ENCODE measurements at regions not wholly inside any gene's neighbourhood (a gene's known extent, or its start where the extent isn't known, plus 50 kb on each side); places are given as distances from the start of the nearest gene placed in this dataset.
"Not testable (repeated sequence)": the region's sequence is repeated elsewhere in the genome, so short reads cannot be mapped to it uniquely, and the experiment has no call there.

GRCh38 chr12:87406926-87407325, 622.3 kb downstream of the C12orf50 start:
- no peak for FAIRE-seq

DNA sequence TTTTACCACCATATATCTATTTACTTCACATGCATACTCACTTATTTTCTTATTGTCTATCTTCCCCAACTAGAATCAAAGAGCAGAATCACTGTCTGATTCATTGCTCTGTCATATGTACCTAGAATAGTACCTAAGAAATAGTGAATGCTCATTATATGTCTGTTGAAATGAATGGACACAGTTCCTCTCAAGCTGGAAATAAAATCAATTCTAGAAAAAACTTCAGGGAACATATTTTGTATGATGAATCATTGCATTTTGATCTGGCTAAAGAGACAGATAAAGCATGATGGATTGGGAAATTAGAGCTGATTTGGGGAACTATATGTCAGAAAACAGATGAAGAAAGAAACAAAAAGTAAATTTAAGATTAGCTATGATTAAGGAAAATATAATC, 623.3 kb downstream of the C12orf50 start:
- no peak for FAIRE-seq

DNA sequence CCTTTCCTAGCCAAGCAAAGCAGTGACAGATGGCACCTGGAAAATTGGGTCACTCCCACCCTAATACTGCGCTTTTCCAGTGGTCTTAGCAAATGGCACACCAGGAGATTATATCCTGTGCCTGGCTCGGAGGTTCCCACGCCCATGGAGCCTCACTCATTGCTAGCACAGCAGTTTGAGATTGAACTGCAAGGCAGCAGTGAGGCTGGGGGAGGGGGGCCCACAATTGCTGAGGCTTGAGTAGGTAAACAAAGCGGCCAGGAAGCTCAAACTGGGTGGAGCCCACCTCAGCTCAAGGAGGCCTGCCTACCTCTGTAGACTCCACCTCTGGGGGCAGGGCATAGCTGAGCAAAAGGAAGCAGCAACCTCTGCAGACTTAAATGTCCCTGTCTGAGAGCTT, 635.0 kb downstream of the C12orf50 start:
- not testable (repeated sequence) for FAIRE-seq

GRCh38 chr12:87388376-87388775, 640.8 kb downstream of the C12orf50 start:
- no peak for FAIRE-seq

- FAIRE-seq = no peak
These were observed 643.9 kb downstream of the C12orf50 start for GRCh38 chr12:87385322-87385721.

GRCh38 chr12:87384226-87384625, 645.0 kb downstream of the C12orf50 start:
- no peak for FAIRE-seq

DNA sequence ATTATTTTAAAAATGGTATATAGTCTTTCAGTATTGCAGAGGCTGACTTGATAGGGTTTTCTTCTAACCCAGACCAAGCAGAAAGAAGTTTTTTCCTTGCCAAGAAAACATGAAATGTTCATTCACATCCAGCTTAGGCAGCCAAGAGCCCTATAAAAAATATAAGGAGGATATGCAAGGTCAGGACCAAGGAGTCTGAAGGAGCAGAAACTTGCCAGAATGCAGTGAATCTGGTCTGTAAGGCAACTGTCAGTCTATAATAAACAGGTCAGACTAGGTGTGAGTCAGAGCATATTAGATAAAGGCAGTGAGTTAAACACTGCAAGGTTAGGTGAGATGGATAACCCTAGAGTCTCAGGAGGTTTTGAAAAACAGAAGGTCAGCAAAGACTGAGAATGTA, 645.5 kb downstream of the C12orf50 start:
- no peak for FAIRE-seq

- no peak for FAIRE-seq
These were observed 646.1 kb downstream of the C12orf50 start for GRCh38 chr12:87382959-87383566.

- no peak for FAIRE-seq
These were observed 646.8 kb downstream of the C12orf50 start for GRCh38 chr12:87382436-87382835.

DNA sequence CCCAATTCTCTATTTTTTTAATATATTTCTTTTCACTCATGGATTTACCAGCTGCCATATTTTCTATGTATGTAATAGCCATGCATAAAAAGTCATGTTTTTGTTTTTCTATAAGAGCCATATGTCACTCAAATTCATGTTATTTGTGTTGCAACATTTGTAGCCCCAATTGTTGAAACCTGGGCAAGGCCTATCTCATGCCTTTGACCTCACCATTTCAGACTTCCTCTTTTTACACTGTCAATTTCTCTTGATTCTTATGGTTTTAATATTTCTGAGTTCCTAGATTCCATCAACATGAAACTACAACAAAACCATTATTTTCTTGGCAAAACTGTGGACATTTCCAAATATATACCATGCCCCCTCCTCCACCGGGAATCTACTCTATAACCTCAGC, 647.5 kb downstream of the C12orf50 start:
- no peak for FAIRE-seq

- FAIRE-seq = no peak
These were observed 650.7 kb downstream of the C12orf50 start for GRCh38 chr12:87378526-87378925.

GRCh38 chr12:87376722-87377121, 652.5 kb downstream of the C12orf50 start:
- no peak for FAIRE-seq

DNA sequence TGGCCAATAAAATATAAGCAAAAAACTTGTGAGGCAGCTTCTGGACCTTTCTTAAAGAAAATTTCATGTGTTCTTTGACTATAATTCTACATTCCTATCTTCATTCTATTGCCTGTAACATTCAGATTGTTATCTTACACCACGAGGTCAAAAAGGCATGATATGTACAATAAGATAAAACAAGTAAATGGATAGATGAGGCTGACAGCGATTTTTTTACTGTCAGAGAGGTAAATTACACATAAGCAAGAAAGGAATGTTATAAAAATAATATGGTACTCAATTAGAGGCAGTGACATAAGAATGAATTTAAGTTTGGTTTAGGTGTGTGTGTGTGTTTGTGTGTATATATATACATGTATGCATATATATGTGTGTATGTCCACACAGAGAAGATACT, 660.0 kb downstream of the C12orf50 start:
- no peak for FAIRE-seq

GRCh38 chr12:87368259-87368658, 660.9 kb downstream of the C12orf50 start:
- FAIRE-seq = no peak

DNA sequence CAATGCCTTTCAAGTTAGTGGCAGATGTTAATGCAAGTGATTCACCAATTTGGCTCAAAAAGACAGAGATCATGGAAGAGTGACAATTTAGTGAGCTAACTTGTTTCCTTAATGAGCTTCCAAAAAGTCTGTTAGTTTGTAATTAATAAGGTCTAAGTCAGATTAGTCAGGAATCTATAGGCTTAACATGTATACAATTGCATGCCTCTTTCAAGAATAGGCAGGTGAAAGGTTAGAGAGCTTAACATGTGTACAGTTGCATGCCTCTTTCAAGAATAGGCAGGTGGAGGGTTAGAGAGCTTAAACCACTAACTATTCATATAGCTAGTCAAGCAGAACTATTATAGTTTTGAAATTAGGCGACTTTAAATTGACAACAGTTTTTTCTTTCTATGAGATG, 663.8 kb downstream of the C12orf50 start:
- no peak for FAIRE-seq

GRCh38 chr12:87363497-87364084, 665.6 kb downstream of the C12orf50 start:
- no peak for FAIRE-seq

GRCh38 chr12:87349681-87350080, 679.5 kb downstream of the C12orf50 start:
- FAIRE-seq = no peak

DNA sequence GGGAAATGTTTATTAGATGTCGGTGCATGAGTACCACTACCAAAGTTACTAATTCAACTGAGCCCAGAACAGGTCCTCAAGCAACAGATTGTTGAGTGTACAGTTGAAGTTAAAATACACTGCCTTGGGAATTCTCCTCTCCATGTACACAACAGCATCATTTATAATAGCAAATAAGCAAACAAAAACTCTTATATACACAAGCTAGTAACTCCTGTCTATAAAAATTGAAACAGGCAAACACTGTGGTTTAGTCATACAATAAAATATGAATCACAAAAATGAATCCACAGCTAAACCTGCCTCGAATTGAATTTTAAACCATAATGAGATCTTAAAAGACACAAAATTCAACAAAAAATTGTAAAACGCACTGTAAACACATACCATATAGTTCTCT, 681.1 kb downstream of the C12orf50 start:
- no peak for FAIRE-seq

DNA sequence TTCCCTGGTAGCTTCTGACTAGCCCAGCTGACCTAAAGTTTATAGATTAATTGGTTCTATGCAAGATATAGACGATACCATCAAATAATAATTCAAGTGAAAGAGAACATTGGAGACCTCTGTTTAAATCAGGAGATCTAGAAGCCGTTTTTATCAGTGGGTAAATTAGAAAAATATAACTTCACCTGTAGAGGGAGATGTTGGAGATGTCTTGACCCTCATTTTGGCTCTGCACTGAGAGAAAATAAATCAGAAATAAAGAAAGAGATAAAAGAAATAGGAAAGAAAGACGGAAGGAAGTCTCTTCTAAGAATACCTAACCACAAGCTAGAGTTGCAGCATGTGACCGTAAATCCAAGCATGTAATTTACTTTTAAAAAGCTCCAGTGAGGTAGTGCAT, 684.5 kb downstream of the C12orf50 start:
- FAIRE-seq = no peak

GRCh38 chr12:87338681-87339080, 690.5 kb downstream of the C12orf50 start:
- FAIRE-seq = no peak

- FAIRE-seq = no peak
These were observed 692.3 kb downstream of the C12orf50 start for GRCh38 chr12:87336814-87337336.

DNA sequence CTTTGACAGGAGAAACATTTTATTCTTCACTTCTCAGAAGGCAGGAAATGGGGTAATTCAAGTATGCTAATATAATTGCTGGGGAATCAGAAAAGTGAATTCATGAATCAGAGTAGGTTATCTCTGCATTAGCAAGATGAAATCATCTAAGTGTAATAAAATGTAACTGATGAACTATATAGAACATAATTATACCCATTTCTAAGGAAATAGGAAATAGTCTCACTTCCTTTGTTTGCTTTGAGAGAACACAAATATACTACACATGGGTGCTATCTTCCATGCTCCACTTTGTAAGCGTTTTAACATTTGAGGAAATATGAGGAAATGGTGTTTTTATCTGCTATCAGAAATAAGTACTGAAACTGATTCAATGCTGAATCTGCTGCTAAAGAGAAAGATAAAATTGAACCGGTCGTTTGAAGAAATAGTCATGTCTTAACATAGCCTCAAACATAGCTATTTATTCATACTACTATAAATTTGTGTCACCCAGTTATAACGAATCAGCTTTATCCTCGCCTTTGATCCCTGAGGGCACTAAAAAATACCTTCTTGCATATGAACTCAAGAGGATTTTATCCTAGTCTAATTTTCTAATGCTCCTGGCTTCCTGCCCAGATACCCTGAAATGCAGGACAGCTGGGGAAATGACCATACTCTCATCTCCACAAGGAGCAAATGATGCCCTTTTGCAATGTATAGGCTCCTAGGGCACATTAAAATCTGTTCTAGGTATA, 696.0 kb downstream of the C12orf50 start:
- FAIRE-seq = no peak

DNA sequence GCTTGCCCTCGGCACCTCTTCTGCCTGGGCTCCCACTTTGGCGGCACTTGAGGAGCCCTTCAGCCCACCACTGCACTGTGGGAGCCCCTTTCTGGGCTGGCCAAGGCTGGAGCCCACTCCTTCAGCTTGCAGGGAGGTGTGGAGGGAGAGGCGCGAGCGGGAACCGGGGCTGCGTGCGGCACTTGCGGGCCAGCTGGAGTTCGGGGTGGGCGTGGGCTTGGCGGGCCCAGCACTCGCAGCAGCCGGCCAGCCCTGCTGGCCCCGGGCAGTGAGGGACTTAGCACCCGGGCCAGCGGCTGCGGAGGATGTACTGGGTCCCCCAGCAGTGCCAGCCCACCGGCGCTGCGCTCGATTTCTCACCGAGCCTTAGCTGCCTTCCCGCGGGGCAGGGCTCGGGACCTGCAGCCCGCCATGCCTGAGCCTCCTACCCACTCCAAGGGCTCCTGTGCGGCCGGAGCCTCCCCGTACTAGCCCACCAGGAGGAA, 699.1 kb downstream of the C12orf50 start:
- FAIRE-seq = not testable (repeated sequence)
